OCI-LY3 (cell line): ENCODE measurements at regions not wholly inside any gene's neighbourhood (a gene's known extent, or its start where the extent isn't known, plus 50 kb on each side); places are given as distances from the start of the nearest gene placed in this dataset.
A peak's percentile ranks its signal among the peaks of the same experiment; 100 is the strongest.

Source experiments
- H2AFZ ChIP-seq: fragments of 200-600, 300-600 bp; shearing (Covaris generic); 2 replicates; pipeline ENCODE4 v1.6.0; 2014; ENCODE audit warnings: antibody characterized with exemption, low read depth, low read length
- H3K27ac ChIP-seq: fragments of 200-600, 300-600 bp; sonication (generic); 2 replicates; pipeline ENCODE4 v1.5.1; 2014; ENCODE audit warnings: mild to moderate bottlenecking, low read length, moderate library complexity, mixed read lengths
- H3K27me3 ChIP-seq: fragments of 200-600, 300-600 bp; sonication (generic); 2 replicates; pipeline ENCODE4 v1.6.1; 2014; ENCODE audit warnings: low read depth, low read length, mixed read lengths
- H3K36me3 ChIP-seq: fragments of 200-600, 300-600 bp; sonication (generic); replicated peaks from 2 replicates; pipeline ENCODE3; 2014; ENCODE audit warnings: low read depth, low read length, mixed read lengths
- H3K4me1 ChIP-seq: fragments of 300-600, 200-600 bp; sonication (generic); 2 replicates; pipeline ENCODE4 v1.6.1; 2014; ENCODE audit warnings: low read length, mixed read lengths
- H3K4me2 ChIP-seq: fragments of 200-600, 300-600 bp; sonication (generic); 2 replicates; pipeline ENCODE4 v1.6.1; 2014; ENCODE audit warnings: low read length, mixed read lengths
- H3K4me3 ChIP-seq: fragments of 300-600, 200-600 bp; sonication (generic); 2 replicates; pipeline ENCODE4 v1.5.1; 2014; ENCODE audit warnings: antibody characterized with exemption, mild to moderate bottlenecking, low read length, moderate library complexity
- H3K79me2 ChIP-seq: fragments of 300-600, 200-600 bp; shearing (Covaris generic); 2 replicates; pipeline ENCODE4 v1.6.1; 2014; ENCODE audit warnings: mild to moderate bottlenecking, low read length, mixed read lengths
- H3K9ac ChIP-seq: fragments of 300-600, 200-600 bp; shearing (Covaris generic); 2 replicates; pipeline ENCODE4 v1.6.0; 2014; ENCODE audit warnings: mild to moderate bottlenecking, low read length, moderate library complexity
- H3K9me3 ChIP-seq: fragments of 200-600, 300-600 bp; shearing (Covaris generic); 2 replicates; pipeline ENCODE4 v1.6.1; 2014; ENCODE audit warnings: low read length, mixed read lengths; ENCODE audit not compliant: insufficient read depth
- H4K20me1 ChIP-seq: fragments of 200-600, 300-600 bp; sonication (generic); 2 replicates; pipeline ENCODE4 v1.6.1; 2016; ENCODE audit warnings: low read length, mixed read lengths; ENCODE audit not compliant: insufficient read depth
- EZH2phosphoT487 ChIP-seq: fragments of 200-600 bp; shearing (Covaris generic); IDR thresholded peaks from 2 replicates; pipeline ENCODE4 v1.6.1; 2018; ENCODE audit warnings: antibody characterized with exemption, mixed run types, low read depth
- TF ChIP-seq, protein P1 (sequence below): fragments of 200-600, 300-600 bp; sonication (generic); IDR thresholded peaks from 2 replicates; pipeline ENCODE4 v1.5.1; 2014; ENCODE audit warnings: antibody characterized with exemption, low read length, low read depth

DNA sequence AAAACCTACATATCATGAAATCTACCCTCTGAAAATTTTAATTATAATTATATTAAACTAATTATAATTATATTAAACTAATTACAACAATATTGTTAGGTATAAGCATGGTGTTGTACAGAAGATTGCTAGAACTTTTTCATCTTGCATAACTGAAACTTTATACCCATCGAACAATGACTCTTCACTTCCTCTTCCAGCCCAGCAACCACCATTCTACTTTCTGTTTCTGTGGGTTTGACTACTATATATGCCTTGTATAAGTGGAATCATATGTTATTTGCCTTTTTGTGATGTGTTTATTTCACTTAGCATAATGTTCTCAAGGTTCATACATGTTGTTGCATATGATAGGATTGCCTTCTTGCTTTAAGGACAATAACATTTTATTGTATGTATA is 274.2 kb upstream of the CCNH start:
- no peaks in the 10 kb centered on the region for H3K79me2 ChIP-seq
- TF ChIP-seq, protein P1, sequence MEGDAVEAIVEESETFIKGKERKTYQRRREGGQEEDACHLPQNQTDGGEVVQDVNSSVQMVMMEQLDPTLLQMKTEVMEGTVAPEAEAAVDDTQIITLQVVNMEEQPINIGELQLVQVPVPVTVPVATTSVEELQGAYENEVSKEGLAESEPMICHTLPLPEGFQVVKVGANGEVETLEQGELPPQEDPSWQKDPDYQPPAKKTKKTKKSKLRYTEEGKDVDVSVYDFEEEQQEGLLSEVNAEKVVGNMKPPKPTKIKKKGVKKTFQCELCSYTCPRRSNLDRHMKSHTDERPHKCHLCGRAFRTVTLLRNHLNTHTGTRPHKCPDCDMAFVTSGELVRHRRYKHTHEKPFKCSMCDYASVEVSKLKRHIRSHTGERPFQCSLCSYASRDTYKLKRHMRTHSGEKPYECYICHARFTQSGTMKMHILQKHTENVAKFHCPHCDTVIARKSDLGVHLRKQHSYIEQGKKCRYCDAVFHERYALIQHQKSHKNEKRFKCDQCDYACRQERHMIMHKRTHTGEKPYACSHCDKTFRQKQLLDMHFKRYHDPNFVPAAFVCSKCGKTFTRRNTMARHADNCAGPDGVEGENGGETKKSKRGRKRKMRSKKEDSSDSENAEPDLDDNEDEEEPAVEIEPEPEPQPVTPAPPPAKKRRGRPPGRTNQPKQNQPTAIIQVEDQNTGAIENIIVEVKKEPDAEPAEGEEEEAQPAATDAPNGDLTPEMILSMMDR: no peak
- TF ChIP-seq EZH2phosphoT487: no peak
- H3K4me1 ChIP-seq: peaks cover 22% of the 10 kb centered on the region
- peak overlapping the region; percentile 5; the same call in 1 of the 2 replicates for H3K4me3 ChIP-seq
- no peak overlapping the region for H2AFZ ChIP-seq
- no peaks in the 10 kb centered on the region for H4K20me1 ChIP-seq
- H3K9me3 ChIP-seq: no peaks in the 10 kb centered on the region
- H3K27ac ChIP-seq: peak overlapping the region; percentile 40; the same call in 1 of the 2 replicates
- 0 out of 2 replicates have a peak overlapping the region, but pooled peaks have one; percentile 19 for H3K4me2 ChIP-seq
- no peak overlapping the region for H3K9ac ChIP-seq
- no peaks in the 10 kb centered on the region for H3K27me3 ChIP-seq
- H3K36me3 ChIP-seq: peaks cover 7% of the 10 kb centered on the region

- no peak for TF ChIP-seq EZH2phosphoT487
- TF ChIP-seq, protein P1: no peak
Measured at GRCh38 chr5:87686018-87686417, 273.3 kb upstream of the CCNH start.

GRCh38 chr5:87674235-87674634 is 261.5 kb upstream of the CCNH start:
- Histone ChIP-seq H2AFZ (no peak overlapping the region), H3K36me3 (no peaks in the 10 kb centered on the region), H3K27me3 (no peaks in the 10 kb centered on the region), H3K4me1 (no peaks in the 10 kb centered on the region), H3K9me3 (no peaks in the 10 kb centered on the region), H3K79me2 (no peaks in the 10 kb centered on the region), H3K9ac (no peak overlapping the region), H3K4me2 (no peak overlapping the region), H3K4me3 (no peak overlapping the region), H3K27ac (no peak overlapping the region), H4K20me1 (no peaks in the 10 kb centered on the region)
- TF ChIP-seq, protein P1: no peak
- TF ChIP-seq EZH2phosphoT487: no peak

More at GRCh38 chr5:87686018-87686417, 273.3 kb upstream of the CCNH start:
- no peaks in the 10 kb centered on the region for H4K20me1 ChIP-seq
- no peak overlapping the region for H3K27ac ChIP-seq
- H3K4me2 ChIP-seq: no peak overlapping the region
- H3K27me3 ChIP-seq: no peaks in the 10 kb centered on the region
- H3K4me3 ChIP-seq: no peak overlapping the region
- H2AFZ ChIP-seq: no peak overlapping the region
- no peak overlapping the region for H3K9ac ChIP-seq
- peaks cover 22% of the 10 kb centered on the region for H3K4me1 ChIP-seq
- no peaks in the 10 kb centered on the region for H3K79me2 ChIP-seq
- no peaks in the 10 kb centered on the region for H3K9me3 ChIP-seq
- peaks cover 7% of the 10 kb centered on the region for H3K36me3 ChIP-seq

- Histone ChIP-seq H3K4me2 (no peak overlapping the region), H3K79me2 (no peaks in the 10 kb centered on the region), H3K36me3 (no peaks in the 10 kb centered on the region), H2AFZ (no peak overlapping the region), H4K20me1 (no peaks in the 10 kb centered on the region), H3K27me3 (no peaks in the 10 kb centered on the region), H3K4me3 (no peak overlapping the region), H3K9me3 (no peaks in the 10 kb centered on the region), H3K27ac (no peak overlapping the region), H3K9ac (no peak overlapping the region), H3K4me1 (no peaks in the 10 kb centered on the region)
- TF ChIP-seq EZH2phosphoT487: no peak
- TF ChIP-seq, protein P1: no peak
Measured at GRCh38 chr5:87671146-87671545, 258.4 kb upstream of the CCNH start.
